Skeletal muscle tissue (tissue), 3 donors: ENCODE measurements at regions not wholly inside any gene's neighbourhood (a gene's known extent, or its start where the extent isn't known, plus 50 kb on each side); places are given as distances from the start of the nearest gene placed in this dataset.
"Not testable (repeated sequence)": the region's sequence is repeated elsewhere in the genome, so short reads cannot be mapped to it uniquely, and the experiment has no call there.

Experiments used
- H3K27ac ChIP-seq: one replicate; pipeline ENCODE4 v1.7.0; 2013; ENCODE audit warnings: mild to moderate bottlenecking, low read depth, low read length, inconsistent platforms
- H3K27me3 ChIP-seq, 3 donors: one replicate each; pipeline ENCODE4 v1.7.0; 2013; ENCODE audit warnings: low read length in 3 of 3; ENCODE audit not compliant: control insufficient read depth in 3 of 3, insufficient read depth in 3 of 3
- H3K36me3 ChIP-seq, 3 donors: one replicate each; pipeline ENCODE4 v1.7.0; 2013; ENCODE audit warnings: low read length in 3 of 3; ENCODE audit not compliant: control insufficient read depth in 3 of 3, insufficient read depth in 3 of 3
- H3K4me1 ChIP-seq, 3 donors: one replicate each; pipeline ENCODE4 v1.7.0; 2013; ENCODE audit warnings: low read length in 3 of 3, mild to moderate bottlenecking in 3 of 3; ENCODE audit not compliant: control insufficient read depth in 3 of 3, insufficient read depth in 3 of 3
- H3K4me3 ChIP-seq, 3 donors: one replicate each; pipeline ENCODE4 v1.7.0; 2013; ENCODE audit warnings: low read length in 3 of 3
- H3K9ac ChIP-seq, 3 donors: one replicate each; pipeline ENCODE4 v1.7.0; 2013; ENCODE audit warnings: low read length in 3 of 3, mild to moderate bottlenecking in 3 of 3, moderate library complexity in 2 of 3, low read depth in 1 of 3
- H3K9me3 ChIP-seq, 3 donors: one replicate each; pipeline ENCODE4 v1.7.0; 2013; ENCODE audit warnings: low read length in 3 of 3; ENCODE audit not compliant: control insufficient read depth in 3 of 3
- donor health status: Osteomylitis.

DNA sequence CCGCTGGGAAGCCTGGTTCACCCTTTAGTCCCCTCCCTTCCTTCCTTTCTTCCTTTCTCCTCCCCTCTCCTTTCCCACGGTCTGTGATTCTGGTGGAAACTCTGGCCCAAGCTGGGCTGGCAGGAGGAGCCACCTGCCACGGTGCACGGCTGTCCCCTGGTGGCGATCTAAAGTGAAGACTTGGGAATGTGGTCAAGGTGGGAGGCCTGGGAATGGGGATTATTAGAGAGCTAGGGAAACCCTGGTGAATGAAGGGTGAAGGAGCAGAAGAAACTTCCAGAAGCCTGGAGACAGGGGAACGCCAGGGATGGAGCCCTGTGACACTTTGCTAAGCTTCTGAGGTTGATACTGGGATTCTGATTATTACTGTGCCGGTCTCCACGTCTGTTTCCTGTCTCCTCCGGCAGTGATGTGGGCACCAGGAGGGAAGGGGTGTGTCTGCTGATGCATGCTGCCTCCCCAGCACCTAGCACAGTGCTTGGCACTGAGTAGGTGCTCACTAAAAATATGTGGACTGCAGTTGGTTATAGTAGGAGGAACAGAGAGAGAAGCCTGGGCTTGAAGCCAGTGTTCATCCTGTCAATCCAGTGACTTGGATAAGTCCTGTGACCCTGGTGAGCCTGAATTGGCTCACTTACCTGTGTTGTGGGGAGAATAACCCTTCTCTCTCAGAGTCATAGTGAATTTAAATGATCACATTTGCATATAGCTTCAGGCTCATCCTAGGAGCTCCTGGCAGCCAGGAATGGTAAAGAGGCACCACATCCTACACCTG is 71.2 kb upstream of the NBPF3 start:
- Histone ChIP-seq H3K27ac (no peak overlapping the region), H3K36me3 (no peaks in the 10 kb centered on the region), H3K4me3 (no peak overlapping the region), H3K9me3 (no peaks in the 10 kb centered on the region), H3K27me3 (peaks cover 0 to 5% (median 0%) of the 10 kb centered on the region in 3 donors), H3K4me1 (peaks cover 0 to 3% (median 2%) of the 10 kb centered on the region in 3 donors), H3K9ac (no peak overlapping the region)

DNA sequence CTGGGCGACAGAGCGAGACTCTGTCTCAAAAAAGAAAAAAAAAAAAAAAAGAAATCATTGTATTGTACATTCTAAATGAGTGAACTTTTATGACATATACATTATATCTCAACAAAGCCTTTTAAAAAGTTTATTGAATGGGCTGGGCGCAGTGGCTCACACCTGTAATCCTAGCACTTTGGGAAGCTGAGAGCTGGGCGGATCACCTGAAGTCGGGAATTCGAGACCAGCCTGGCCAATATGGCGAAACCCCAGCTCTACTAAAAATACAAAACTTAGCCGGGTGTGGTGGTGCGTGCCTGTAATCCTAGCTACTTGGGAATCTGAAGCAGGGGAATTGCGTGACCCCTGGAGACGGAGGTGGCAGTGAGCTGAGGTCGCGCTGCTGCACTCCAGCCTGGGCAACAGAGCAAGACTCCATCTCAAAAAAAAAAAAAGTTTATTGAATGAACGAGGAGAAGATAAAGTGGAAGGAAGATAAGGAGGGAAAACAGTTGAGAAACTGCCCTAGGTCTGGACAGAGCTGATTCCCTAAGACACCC is 71.9 kb upstream of the NBPF3 start:
- H3K36me3 ChIP-seq, H3K4me1 ChIP-seq, H3K27me3 ChIP-seq, H3K9ac ChIP-seq, H3K4me3 ChIP-seq, H3K9me3 ChIP-seq, H3K27ac ChIP-seq: not testable (repeated sequence)

DNA sequence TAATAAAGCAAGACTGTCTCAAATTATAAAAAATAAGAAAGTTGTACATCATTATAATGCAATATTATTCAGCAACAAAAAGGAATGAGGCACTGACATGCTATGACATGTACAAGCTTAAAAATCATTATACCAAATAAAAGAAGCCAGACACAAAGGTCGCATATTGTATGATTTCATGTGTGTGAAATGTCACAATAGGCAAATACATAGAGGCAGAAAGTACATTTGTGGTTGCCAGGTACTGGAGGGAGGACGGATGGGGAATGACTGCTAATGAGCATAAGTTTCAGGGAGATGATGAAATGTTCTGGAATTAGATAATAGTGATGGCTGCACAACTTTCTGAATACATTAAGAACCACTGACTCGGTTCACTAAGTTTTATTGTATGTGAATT is 73.6 kb upstream of the NBPF3 start:
- peaks cover 0 to 3% (median 2%) of the 10 kb centered on the region in 3 donors for H3K4me1 ChIP-seq
- H3K9me3 ChIP-seq, result no peaks in the 10 kb centered on the region
- H3K27me3 ChIP-seq, result peaks cover 0 to 5% (median 0%) of the 10 kb centered on the region in 3 donors
- H3K4me3 ChIP-seq, result no peak overlapping the region
- H3K27ac ChIP-seq, result no peak overlapping the region
- H3K36me3 ChIP-seq, result no peaks in the 10 kb centered on the region
- H3K9ac ChIP-seq, result no peak overlapping the region

DNA sequence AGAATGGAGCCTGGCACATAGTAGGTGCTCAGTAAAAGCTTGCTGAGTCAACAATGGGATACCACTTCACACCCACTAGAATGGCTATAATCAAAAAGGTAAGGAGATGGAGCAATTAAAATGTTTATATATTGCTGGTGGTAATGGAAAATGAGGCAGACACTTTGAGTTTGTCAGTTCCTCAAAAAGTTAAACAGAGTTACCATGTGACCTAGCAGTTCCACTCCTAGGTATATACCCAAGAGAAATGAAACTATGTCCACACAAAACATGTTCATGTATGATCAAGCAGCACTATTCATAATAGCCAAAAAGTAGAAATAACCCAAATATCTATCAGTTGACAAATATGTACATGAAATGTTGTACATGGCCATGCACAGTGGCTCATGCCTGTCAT is 74.8 kb upstream of the ECE1 start:
- H3K4me1 ChIP-seq, result peaks cover 0 to 3% (median 2%) of the 10 kb centered on the region in 3 donors
- no peaks in the 10 kb centered on the region for H3K27me3 ChIP-seq
- no peaks in the 10 kb centered on the region for H3K36me3 ChIP-seq
- no peak overlapping the region for H3K4me3 ChIP-seq
- no peak overlapping the region for H3K27ac ChIP-seq
- H3K9me3 ChIP-seq, result no peaks in the 10 kb centered on the region
- no peak overlapping the region for H3K9ac ChIP-seq

DNA sequence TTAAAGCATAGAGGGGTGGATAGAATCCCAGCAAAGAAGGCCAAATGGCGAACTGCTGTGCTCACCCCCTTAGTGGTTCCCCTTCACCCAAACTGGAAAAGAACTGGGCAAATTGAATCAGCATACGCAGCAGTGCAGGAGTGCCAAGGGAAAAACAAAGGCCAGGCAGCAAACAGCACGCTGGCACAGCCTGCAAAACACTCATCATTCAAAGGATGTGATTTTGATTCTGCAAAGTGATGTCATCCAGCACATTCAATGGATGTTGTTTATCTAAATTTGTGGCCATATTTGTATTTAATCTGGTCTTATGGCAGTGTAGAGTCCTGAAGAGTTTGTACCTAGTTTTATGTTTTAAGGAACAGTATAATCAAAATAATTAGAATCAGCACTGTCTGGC is 71.8 kb upstream of the ECE1 start:
- no peak overlapping the region for H3K27ac ChIP-seq
- no peak overlapping the region for H3K4me3 ChIP-seq
- H3K4me1 ChIP-seq, result no peaks in the 10 kb centered on the region
- H3K36me3 ChIP-seq, result no peaks in the 10 kb centered on the region
- no peaks in the 10 kb centered on the region for H3K9me3 ChIP-seq
- H3K9ac ChIP-seq, result no peak overlapping the region
- no peaks in the 10 kb centered on the region for H3K27me3 ChIP-seq

DNA sequence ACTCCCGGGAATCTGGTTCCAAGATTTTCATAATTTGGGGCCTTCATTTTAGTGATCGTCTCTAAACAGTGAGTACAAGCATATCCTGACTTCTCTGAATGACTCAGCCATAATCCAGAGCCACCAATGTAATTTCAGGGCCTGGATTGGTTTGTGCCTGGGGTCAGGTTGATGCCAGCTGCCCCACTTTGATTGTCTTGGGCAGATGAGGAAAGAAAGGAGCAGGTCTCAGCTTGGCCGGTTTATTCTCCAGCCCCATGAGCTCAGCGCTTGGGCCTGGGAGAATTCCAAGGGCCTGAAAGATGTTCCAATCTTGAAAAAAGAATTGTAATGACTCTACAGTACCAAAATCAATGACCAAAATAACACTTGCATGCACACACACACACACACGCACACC is 71.2 kb upstream of the ECE1 start:
- Histone ChIP-seq H3K4me3 (no peak overlapping the region), H3K27ac (no peak overlapping the region), H3K4me1 (no peaks in the 10 kb centered on the region), H3K27me3 (no peaks in the 10 kb centered on the region), H3K9ac (no peak overlapping the region), H3K36me3 (no peaks in the 10 kb centered on the region), H3K9me3 (no peaks in the 10 kb centered on the region)

DNA sequence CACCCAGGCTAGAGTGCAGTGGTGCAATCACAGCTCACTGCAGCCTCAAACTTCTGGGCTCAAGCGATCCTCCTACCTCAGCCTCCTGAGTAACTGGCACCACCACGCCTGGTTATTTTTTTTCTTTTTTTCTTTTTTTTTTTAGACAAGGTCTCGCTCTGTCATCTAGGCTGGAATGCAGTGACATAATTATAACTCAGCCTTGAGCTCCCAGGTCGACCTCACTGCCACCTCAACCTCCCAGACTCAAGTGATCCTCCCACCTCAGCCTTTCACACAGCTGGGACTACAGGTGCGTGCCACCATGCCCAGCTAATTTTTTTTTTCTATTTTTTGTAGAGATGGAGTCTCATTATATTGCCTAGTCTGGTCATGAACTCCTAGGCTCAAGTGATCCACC is 66.9 kb upstream of the ECE1 start:
- H3K4me1 ChIP-seq, result no peaks in the 10 kb centered on the region
- no peaks in the 10 kb centered on the region for H3K9me3 ChIP-seq
- H3K36me3 ChIP-seq, result no peaks in the 10 kb centered on the region
- H3K27ac ChIP-seq, result no peak overlapping the region
- no peak overlapping the region for H3K4me3 ChIP-seq
- no peaks in the 10 kb centered on the region for H3K27me3 ChIP-seq
- no peak overlapping the region for H3K9ac ChIP-seq

DNA sequence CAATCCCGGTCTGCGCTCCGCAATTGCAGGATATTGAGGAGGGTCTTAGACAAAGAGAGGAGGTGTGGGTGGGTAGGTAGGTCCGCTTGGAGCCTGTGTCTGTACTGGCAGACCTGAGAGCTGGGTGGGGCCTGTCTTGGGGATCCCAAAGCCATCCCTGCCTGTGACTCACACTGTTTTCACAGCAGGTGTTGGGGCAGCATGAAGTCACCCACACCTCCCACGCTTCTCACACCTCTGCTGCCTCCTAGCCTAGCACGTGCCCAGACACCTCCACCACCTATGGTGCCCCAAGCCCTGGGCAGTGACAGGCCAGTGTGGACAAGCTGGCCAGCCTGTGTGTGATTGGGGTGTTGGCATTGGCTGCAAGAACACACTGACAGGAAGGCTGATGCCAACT is 65.7 kb upstream of the ECE1 start:
- H3K27ac ChIP-seq, result no peak overlapping the region
- no peak overlapping the region for H3K9ac ChIP-seq
- H3K36me3 ChIP-seq, result no peaks in the 10 kb centered on the region
- H3K27me3 ChIP-seq, result no peaks in the 10 kb centered on the region
- no peaks in the 10 kb centered on the region for H3K9me3 ChIP-seq
- no peak overlapping the region for H3K4me3 ChIP-seq
- H3K4me1 ChIP-seq, result no peaks in the 10 kb centered on the region

DNA sequence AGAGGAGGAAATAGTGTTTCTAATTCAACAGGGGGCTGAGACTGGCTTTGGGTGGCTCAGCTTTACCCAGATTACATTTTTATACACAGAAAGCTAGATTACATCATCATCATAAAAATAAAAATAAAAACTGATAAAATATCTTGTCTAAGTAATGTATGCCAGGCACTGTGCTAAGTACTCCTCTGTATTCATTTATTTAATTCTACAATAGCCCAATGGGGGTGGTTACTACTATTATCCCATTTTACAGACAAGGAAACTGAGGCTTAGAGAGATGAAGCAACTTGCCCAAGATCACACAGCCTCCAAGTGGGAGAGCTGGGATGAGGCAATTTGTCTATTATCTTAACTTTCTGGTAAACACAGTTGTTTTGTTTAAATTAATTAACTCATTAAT is 62.3 kb upstream of the ECE1 start:
- Histone ChIP-seq H3K27ac (no peak overlapping the region), H3K36me3 (no peaks in the 10 kb centered on the region), H3K9ac (no peak overlapping the region), H3K4me3 (no peak overlapping the region), H3K27me3 (no peaks in the 10 kb centered on the region), H3K4me1 (no peaks in the 10 kb centered on the region), H3K9me3 (no peaks in the 10 kb centered on the region)

DNA sequence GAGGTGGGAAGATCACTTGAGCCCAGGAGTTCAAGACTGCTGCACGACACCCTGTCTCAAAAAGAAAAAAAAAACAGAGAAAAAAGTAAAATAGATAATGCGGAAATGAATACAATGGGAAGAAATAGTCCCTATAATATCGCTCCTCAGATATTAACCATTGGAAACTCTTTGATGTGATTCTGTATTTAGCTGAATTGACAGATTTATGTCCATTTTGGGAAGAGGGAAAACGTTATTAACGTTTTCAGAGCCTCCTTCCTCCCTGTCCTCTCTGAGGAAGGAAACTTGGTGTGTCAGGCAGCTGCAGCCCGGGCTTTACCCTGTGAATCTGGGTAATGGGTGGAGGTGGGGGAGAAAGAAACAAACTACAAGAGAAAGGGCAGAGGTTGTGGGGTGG is 61.6 kb upstream of the ECE1 start:
- Histone ChIP-seq H3K9ac (no peak overlapping the region), H3K4me1 (no peaks in the 10 kb centered on the region), H3K27ac (no peak overlapping the region), H3K9me3 (no peaks in the 10 kb centered on the region), H3K4me3 (no peak overlapping the region), H3K36me3 (no peaks in the 10 kb centered on the region), H3K27me3 (no peaks in the 10 kb centered on the region)
